OCI-LY3 (cell line): ENCODE measurements at regions not wholly inside any gene's neighbourhood (a gene's known extent, or its start where the extent isn't known, plus 50 kb on each side); places are given as distances from the start of the nearest gene placed in this dataset.

Experiments
- EZH2phosphoT487 ChIP-seq: fragments of 200-600 bp; shearing (Covaris generic); IDR thresholded peaks from 2 replicates; pipeline ENCODE4 v1.6.1; 2018; ENCODE audit warnings: antibody characterized with exemption, mixed run types, low read depth
- TF ChIP-seq, protein P1 (sequence below): fragments of 200-600, 300-600 bp; sonication (generic); IDR thresholded peaks from 2 replicates; pipeline ENCODE4 v1.5.1; 2014; ENCODE audit warnings: antibody characterized with exemption, low read length, low read depth

- TF ChIP-seq, protein P1, sequence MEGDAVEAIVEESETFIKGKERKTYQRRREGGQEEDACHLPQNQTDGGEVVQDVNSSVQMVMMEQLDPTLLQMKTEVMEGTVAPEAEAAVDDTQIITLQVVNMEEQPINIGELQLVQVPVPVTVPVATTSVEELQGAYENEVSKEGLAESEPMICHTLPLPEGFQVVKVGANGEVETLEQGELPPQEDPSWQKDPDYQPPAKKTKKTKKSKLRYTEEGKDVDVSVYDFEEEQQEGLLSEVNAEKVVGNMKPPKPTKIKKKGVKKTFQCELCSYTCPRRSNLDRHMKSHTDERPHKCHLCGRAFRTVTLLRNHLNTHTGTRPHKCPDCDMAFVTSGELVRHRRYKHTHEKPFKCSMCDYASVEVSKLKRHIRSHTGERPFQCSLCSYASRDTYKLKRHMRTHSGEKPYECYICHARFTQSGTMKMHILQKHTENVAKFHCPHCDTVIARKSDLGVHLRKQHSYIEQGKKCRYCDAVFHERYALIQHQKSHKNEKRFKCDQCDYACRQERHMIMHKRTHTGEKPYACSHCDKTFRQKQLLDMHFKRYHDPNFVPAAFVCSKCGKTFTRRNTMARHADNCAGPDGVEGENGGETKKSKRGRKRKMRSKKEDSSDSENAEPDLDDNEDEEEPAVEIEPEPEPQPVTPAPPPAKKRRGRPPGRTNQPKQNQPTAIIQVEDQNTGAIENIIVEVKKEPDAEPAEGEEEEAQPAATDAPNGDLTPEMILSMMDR: no peak
- TF ChIP-seq EZH2phosphoT487: no peak
These were observed 234.9 kb upstream of the ACTBL2 start for GRCh38 chr5:57717555-57717954.
